Heart right ventricle (tissue), 16 donors: ENCODE measurements at regions not wholly inside any gene's neighbourhood (a gene's known extent, or its start where the extent isn't known, plus 50 kb on each side); places are given as distances from the start of the nearest gene placed in this dataset.
"Not testable (repeated sequence)": the region's sequence is repeated elsewhere in the genome, so short reads cannot be mapped to it uniquely, and the experiment has no call there.

Experiments
- ATAC-seq, 8 donors: fragments of 200-7000 bp; cut with Tn5 transposase; one replicate each; pipeline ENCODE4 v1.9.1; 2020; ENCODE audit warnings: mild to moderate bottlenecking in 8 of 8, moderate library complexity in 8 of 8, moderate number of reproducible peaks in 1 of 8
- DNase-seq, 2 donors: peaks; one replicate each; pipeline ENCODE4 v3.0.0-alpha.2; 2020
- H3K27ac ChIP-seq, 10 donors: fragments of 200-600 bp; sonication (generic) in 2 of 10; one replicate each; pipeline versions ENCODE4 v1.5.0 to v1.8.0; 2020 to 2022; ENCODE audit warnings: mild to moderate bottlenecking in 3 of 10
- H3K27me3 ChIP-seq, 7 donors: fragments of 200-600 bp; one replicate each; pipeline ENCODE4 v1.8.0; 2021 to 2022; ENCODE audit warnings: mild to moderate bottlenecking in 2 of 7
- H3K36me3 ChIP-seq, 9 donors: fragments of 200-600 bp; sonication (generic) in 1 of 9; one replicate each; pipeline versions ENCODE4 v1.5.0 to v1.8.0; 2020 to 2022; ENCODE audit warnings: mild to moderate bottlenecking in 2 of 9
- H3K4me1 ChIP-seq, 9 donors: fragments of 200-600 bp; sonication (generic) in 1 of 9; one replicate each; pipeline versions ENCODE4 v1.5.0 to v1.8.0; 2020 to 2022; ENCODE audit warnings: mild to moderate bottlenecking in 4 of 9
- H3K4me3 ChIP-seq, 10 donors: fragments of 200-600 bp; sonication (generic) in 2 of 10; one replicate each; pipeline versions ENCODE4 v1.5.0 to v1.8.0; 2020 to 2022; ENCODE audit warnings: mild to moderate bottlenecking in 7 of 10, moderate library complexity in 2 of 10
- H3K9me3 ChIP-seq, 11 donors: fragments of 200-600 bp in 10 of 11; sonication (generic) in 2 of 11; one replicate each; pipeline versions ENCODE4 v1.5.0 to v1.8.0; 2013 to 2022; ENCODE audit warnings: mild to moderate bottlenecking in 2 of 11, control low read depth in 1 of 11, moderate library complexity in 1 of 11
- WGBS, 2 donors: extraction: QIAGEN DNeasy Blood & Tissue Kit; methylation state at CpG; one replicate each; pipeline ENCODE4 v1.1.7; 2013; ENCODE audit warnings: inconsistent platforms in 1 of 2; 5-methylcytosine and 5-hydroxymethylcytosine counted together
- intact Hi-C, 10 donors: fragments of 100-400 bp; cut with DNase I; formaldehyde crosslinking; loops; one replicate each; pipeline versions ENCODE4 v1.11.1 to v1.14.2; 2022
- TF ChIP-seq, protein P1 (sequence below), 9 donors: fragments of 200-600 bp; sonication (generic) in 2 of 9; IDR thresholded peaks; one replicate each; pipeline versions ENCODE4 v1.5.0 to v1.8.0; 2021 to 2022; ENCODE audit warnings: antibody characterized with exemption in 9 of 9, mild to moderate bottlenecking in 5 of 9, moderate library complexity in 1 of 9
- donor health status: Arrhythmogenic right ventricular cardiomyopathy.
- donor health status: ischemic (EF 13 %, LVEDD 7.1; RV severe dilation, severe dysfunction).
- donor health status: healthy with polysubstance abuse.
- donor health status: DM: no; HTN: yes; CAD: no.
- donor health status: DM: no; HTN: no; CAD: no.
- donor health status: ischemic (EF 25% LVEDD 6.9; RV normal size, moderate dysfunction).
- donor health status: ischemic (EF 25% LVEDD 5.7; RV mildly dilated, moderate dysfunction).
- donor health status: healthy.
- donor health status: DM: yes; HTN: yes; CAD: no.
- donor health status: Ischemic cardiomyopathy.
- donor health status: ischemic (EF 35%, LVEDD 5.7; RV mildly dilated, moderate dysfunction).
- donor health status: nonischemic (EF 11% LVEDD 7.7; RV severe dilation, severe dysfunction).
- donor health status: DM: yes; HTN: yes; CAD: no.
- donor health status: PGD.
- donor health status: ischemic (EF 29% LVEDD 5.4; RV normal size, mild dysfunction).
- donor health status: nonischemic (EF 23%, LVEDD 6.1; RV moderate dilation, normal function).

GRCh38 chr9:80664327-80665210 is 1024.8 kb downstream of the TLE1 start:
- WGBS, 2 donors: 52 to 66% methylated on average over 4 of the region's 4 CpGs
- no peaks in the 10 kb centered on the region for H3K4me1 ChIP-seq

GRCh38 chr9:80659751-80660150 is 1029.6 kb downstream of the TLE1 start:
- H3K4me1 ChIP-seq, intact Hi-C loops, H3K27ac ChIP-seq: not testable (repeated sequence)

More at GRCh38 chr9:80664327-80665210, 1024.8 kb downstream of the TLE1 start:
- ATAC-seq (peak in 3 of 8 donors; percentile 12 to 46 (median 39)), DNase-seq (no peak)
- no peak overlapping the region for H3K4me3 ChIP-seq
- intact Hi-C loops: no loop called here
- TF ChIP-seq, protein P1, sequence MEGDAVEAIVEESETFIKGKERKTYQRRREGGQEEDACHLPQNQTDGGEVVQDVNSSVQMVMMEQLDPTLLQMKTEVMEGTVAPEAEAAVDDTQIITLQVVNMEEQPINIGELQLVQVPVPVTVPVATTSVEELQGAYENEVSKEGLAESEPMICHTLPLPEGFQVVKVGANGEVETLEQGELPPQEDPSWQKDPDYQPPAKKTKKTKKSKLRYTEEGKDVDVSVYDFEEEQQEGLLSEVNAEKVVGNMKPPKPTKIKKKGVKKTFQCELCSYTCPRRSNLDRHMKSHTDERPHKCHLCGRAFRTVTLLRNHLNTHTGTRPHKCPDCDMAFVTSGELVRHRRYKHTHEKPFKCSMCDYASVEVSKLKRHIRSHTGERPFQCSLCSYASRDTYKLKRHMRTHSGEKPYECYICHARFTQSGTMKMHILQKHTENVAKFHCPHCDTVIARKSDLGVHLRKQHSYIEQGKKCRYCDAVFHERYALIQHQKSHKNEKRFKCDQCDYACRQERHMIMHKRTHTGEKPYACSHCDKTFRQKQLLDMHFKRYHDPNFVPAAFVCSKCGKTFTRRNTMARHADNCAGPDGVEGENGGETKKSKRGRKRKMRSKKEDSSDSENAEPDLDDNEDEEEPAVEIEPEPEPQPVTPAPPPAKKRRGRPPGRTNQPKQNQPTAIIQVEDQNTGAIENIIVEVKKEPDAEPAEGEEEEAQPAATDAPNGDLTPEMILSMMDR (IDR thresholded peaks at IDR 0.05): peak in 1 of 9 donors; percentile 23
- no peaks in the 10 kb centered on the region for H3K27me3 ChIP-seq
- peaks cover 0 to 6% (median 0%) of the 10 kb centered on the region in 11 donors for H3K9me3 ChIP-seq
- H3K27ac ChIP-seq: no peak overlapping the region
- H3K36me3 ChIP-seq: no peaks in the 10 kb centered on the region

DNA sequence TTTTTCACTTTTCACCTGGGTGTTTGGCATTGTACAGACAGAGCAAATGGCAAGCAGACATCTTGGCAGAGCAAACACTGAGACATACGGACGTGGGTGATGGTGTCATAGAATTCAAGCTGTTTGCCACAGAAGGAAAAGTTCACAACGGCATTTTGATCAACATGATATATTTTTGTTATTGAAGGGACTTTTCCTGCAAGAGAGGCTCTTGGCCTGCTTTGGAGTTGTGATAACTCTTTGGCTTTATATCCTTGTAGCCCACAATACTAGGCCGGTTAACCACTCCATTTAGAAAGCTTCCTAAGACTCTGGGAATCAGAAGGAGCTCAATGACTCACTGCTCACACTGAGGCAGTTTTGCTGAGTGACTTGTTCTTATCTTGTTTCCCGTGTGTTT is 1038.3 kb downstream of the TLE1 start:
- Histone ChIP-seq H3K27ac (peak overlapping the region in 3 of 10 donors; percentile 27 to 33 (median 30)), H3K9me3 (peaks cover 0 to 12% (median 0%) of the 10 kb centered on the region in 11 donors), H3K27me3 (no peaks in the 10 kb centered on the region), H3K4me3 (no peak overlapping the region), H3K36me3 (no peaks in the 10 kb centered on the region), H3K4me1 (peaks cover 0 to 10% (median 0%) of the 10 kb centered on the region in 9 donors)
- peak; percentile 53 to 83 (median 80) for ATAC-seq
- TF ChIP-seq, protein P1 (IDR thresholded peaks at IDR 0.05): no peak
- 58 to 64% methylated on average over 5 of the region's 5 CpGs for WGBS, 2 donors
- peak in 1 of 2 donors; percentile 6 for DNase-seq
- intact Hi-C loops: no loop called here

More at GRCh38 chr9:80659751-80660150, 1029.6 kb downstream of the TLE1 start:
- H3K4me3 ChIP-seq, ATAC-seq, H3K27me3 ChIP-seq, H3K36me3 ChIP-seq, DNase-seq, H3K9me3 ChIP-seq: not testable (repeated sequence)
- WGBS, 2 donors: 94 to 96% methylated on average over 26 of the region's 26 CpGs

DNA sequence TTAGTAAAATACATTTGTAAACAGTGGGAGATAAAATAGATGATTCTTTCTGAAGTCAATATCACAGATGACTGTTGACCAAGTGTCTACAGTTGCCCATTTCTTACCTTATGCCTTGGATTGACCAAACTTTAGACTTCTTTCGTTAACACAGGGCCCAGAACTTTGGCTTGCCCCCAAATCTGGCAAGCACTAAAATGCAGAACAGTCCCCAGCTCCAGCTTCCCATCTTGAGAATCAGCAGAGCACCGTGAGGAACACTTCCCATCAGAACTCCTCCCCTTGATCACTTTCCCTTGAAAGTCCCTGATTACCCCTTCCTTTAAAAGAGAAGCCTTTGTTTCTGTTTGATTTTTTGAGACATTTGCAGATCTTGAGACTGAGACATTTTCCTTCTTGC is 1039.9 kb downstream of the TLE1 start:
- TF ChIP-seq, protein P1 (IDR thresholded peaks at IDR 0.05): no peak
- Histone ChIP-seq H3K27ac (peak overlapping the region in 8 of 10 donors; percentile 2 to 56 (median 26)), H3K4me1 (peaks cover 0 to 10% (median 0%) of the 10 kb centered on the region in 9 donors), H3K36me3 (no peaks in the 10 kb centered on the region), H3K4me3 (no peak overlapping the region), H3K27me3 (no peaks in the 10 kb centered on the region), H3K9me3 (peaks cover 0 to 12% (median 0%) of the 10 kb centered on the region in 11 donors)
- 48 to 58% methylated on average over 2 of the region's 2 CpGs for WGBS, 2 donors
- peak in 3 of 8 donors; percentile 26 to 44 (median 37) for ATAC-seq
- intact Hi-C loops: no loop called here
- DNase-seq: no peak
